HG03432 (cell line): ENCODE measurements at regions not wholly inside any gene's neighbourhood (a gene's known extent, or its start where the extent isn't known, plus 50 kb on each side); places are given as distances from the start of the nearest gene placed in this dataset.

Source experiments
- ATAC-seq: cut with Tn5 transposase; IDR thresholded peaks from one replicate; pipeline ENCODE4 v1.9.1; 2021; ENCODE audit warnings: mild to moderate bottlenecking, moderate library complexity; ENCODE audit not compliant: unreplicated experiment

GRCh38 chr18:39751921-39752320, 2186.3 kb upstream of the CELF4 start:
- ATAC-seq: no peak

GRCh38 chr18:39751161-39751560, 2185.6 kb upstream of the CELF4 start:
- no peak for ATAC-seq

- no peak for ATAC-seq
Measured at GRCh38 chr18:39749154-39749553, 2183.6 kb upstream of the CELF4 start.

GRCh38 chr18:39748727-39749126, 2183.1 kb upstream of the CELF4 start:
- no peak for ATAC-seq

GRCh38 chr18:39746201-39746600, 2180.6 kb upstream of the CELF4 start:
- ATAC-seq: no peak

- no peak for ATAC-seq
Measured at GRCh38 chr18:39743463-39743862, 2177.9 kb upstream of the CELF4 start.

GRCh38 chr18:39741755-39742466, 2176.3 kb upstream of the CELF4 start:
- ATAC-seq: no peak

GRCh38 chr18:39737869-39738268, 2172.3 kb upstream of the CELF4 start:
- no peak for ATAC-seq

- ATAC-seq: no peak
Measured at GRCh38 chr18:39732918-39733317, 2167.3 kb upstream of the CELF4 start.

- ATAC-seq: no peak
Measured at GRCh38 chr18:39730606-39731005, 2165.0 kb upstream of the CELF4 start.

- no peak for ATAC-seq
Measured at GRCh38 chr18:39724652-39725051, 2159.1 kb upstream of the CELF4 start.

- ATAC-seq: no peak
Measured at GRCh38 chr18:39721712-39722111, 2156.1 kb upstream of the CELF4 start.

GRCh38 chr18:39713961-39714360, 2148.4 kb upstream of the CELF4 start:
- no peak for ATAC-seq

GRCh38 chr18:39711701-39712100, 2146.1 kb upstream of the CELF4 start:
- no peak for ATAC-seq

- ATAC-seq: no peak
Measured at GRCh38 chr18:39705362-39705761, 2139.8 kb upstream of the CELF4 start.

- ATAC-seq: no peak
Measured at GRCh38 chr18:39702888-39703287, 2137.3 kb upstream of the CELF4 start.

- no peak for ATAC-seq
Measured at GRCh38 chr18:39701839-39702238, 2136.2 kb upstream of the CELF4 start.

- ATAC-seq: no peak
Measured at GRCh38 chr18:39701055-39701783, 2135.6 kb upstream of the CELF4 start.

- ATAC-seq: no peak
Measured at GRCh38 chr18:39699340-39699964, 2133.9 kb upstream of the CELF4 start.

GRCh38 chr18:39698436-39698835, 2132.8 kb upstream of the CELF4 start:
- ATAC-seq: no peak

GRCh38 chr18:39693359-39693758, 2127.8 kb upstream of the CELF4 start:
- no peak for ATAC-seq
